ENCODE measurements at regions not wholly inside any gene's neighbourhood (a gene's known extent, or its start where the extent isn't known, plus 50 kb on each side); places are given as distances from the start of the nearest gene placed in this dataset.

- no peaks in the 10 kb centered on the region for H3K36me3 Mint-ChIP-seq (ENCODE audit: low read depth)
- no peaks in the 10 kb centered on the region for H3K27me3 Mint-ChIP-seq (ENCODE audit: low read depth)
- peaks cover 3% of the 10 kb centered on the region for H3K9me3 Mint-ChIP-seq
- no peak overlapping the region for H3K4me3 Mint-ChIP-seq
- H3K4me1 Mint-ChIP-seq (ENCODE audit: low read depth) = no peaks in the 10 kb centered on the region
- no peak overlapping the region for H3K27ac Mint-ChIP-seq
These were observed 185.3 kb upstream of the TMTC4 start for GRCh38 chr13:100859861-100860260.

GRCh38 chr13:100855151-100855550 lies 180.6 kb upstream of the TMTC4 start:
- Mint-ChIP-seq H3K27me3 (ENCODE audit: low read depth) (no peaks in the 10 kb centered on the region), H3K27ac (no peak overlapping the region), H3K4me1 (ENCODE audit: low read depth) (no peaks in the 10 kb centered on the region), H3K4me3 (no peak overlapping the region), H3K9me3 (no peaks in the 10 kb centered on the region), H3K36me3 (ENCODE audit: low read depth) (no peaks in the 10 kb centered on the region)

GRCh38 chr13:100854006-100854405 lies 179.4 kb upstream of the TMTC4 start:
- Mint-ChIP-seq H3K9me3 (no peaks in the 10 kb centered on the region), H3K4me1 (ENCODE audit: low read depth) (no peaks in the 10 kb centered on the region), H3K27ac (no peak overlapping the region), H3K36me3 (ENCODE audit: low read depth) (no peaks in the 10 kb centered on the region), H3K27me3 (ENCODE audit: low read depth) (no peaks in the 10 kb centered on the region), H3K4me3 (no peak overlapping the region)

- H3K27me3 Mint-ChIP-seq (ENCODE audit: low read depth) = no peaks in the 10 kb centered on the region
These were observed 178.8 kb upstream of the TMTC4 start for GRCh38 chr13:100853434-100853833.

GRCh38 chr13:100852146-100852545 lies 177.6 kb upstream of the TMTC4 start:
- no peaks in the 10 kb centered on the region for H3K4me1 Mint-ChIP-seq (ENCODE audit: low read depth)
- H3K27me3 Mint-ChIP-seq (ENCODE audit: low read depth) = no peaks in the 10 kb centered on the region
- no peak overlapping the region for H3K27ac Mint-ChIP-seq
- H3K4me3 Mint-ChIP-seq = no peak overlapping the region
- no peaks in the 10 kb centered on the region for H3K9me3 Mint-ChIP-seq
- H3K36me3 Mint-ChIP-seq (ENCODE audit: low read depth) = no peaks in the 10 kb centered on the region

More at GRCh38 chr13:100853434-100853833, 178.8 kb upstream of the TMTC4 start:
- H3K9me3 Mint-ChIP-seq = no peaks in the 10 kb centered on the region
- H3K36me3 Mint-ChIP-seq (ENCODE audit: low read depth) = no peaks in the 10 kb centered on the region
- no peak overlapping the region for H3K27ac Mint-ChIP-seq
- H3K4me3 Mint-ChIP-seq = no peak overlapping the region
- H3K4me1 Mint-ChIP-seq (ENCODE audit: low read depth) = no peaks in the 10 kb centered on the region

- Mint-ChIP-seq H3K4me1 (ENCODE audit: low read depth) (no peaks in the 10 kb centered on the region), H3K36me3 (ENCODE audit: low read depth) (no peaks in the 10 kb centered on the region), H3K4me3 (no peak overlapping the region), H3K27ac (no peak overlapping the region), H3K27me3 (ENCODE audit: low read depth) (no peaks in the 10 kb centered on the region), H3K9me3 (no peaks in the 10 kb centered on the region)
These were observed 173.7 kb upstream of the TMTC4 start for GRCh38 chr13:100848304-100848703.

- Mint-ChIP-seq H3K9me3 (no peaks in the 10 kb centered on the region), H3K27me3 (ENCODE audit: low read depth) (no peaks in the 10 kb centered on the region), H3K27ac (no peak overlapping the region), H3K4me3 (no peak overlapping the region), H3K36me3 (ENCODE audit: low read depth) (no peaks in the 10 kb centered on the region), H3K4me1 (ENCODE audit: low read depth) (no peaks in the 10 kb centered on the region)
These were observed 170.6 kb upstream of the TMTC4 start for GRCh38 chr13:100845128-100845757.

GRCh38 chr13:100842136-100842535 lies 167.5 kb upstream of the TMTC4 start:
- no peaks in the 10 kb centered on the region for H3K36me3 Mint-ChIP-seq (ENCODE audit: low read depth)
- H3K4me1 Mint-ChIP-seq (ENCODE audit: low read depth) = no peaks in the 10 kb centered on the region
- no peaks in the 10 kb centered on the region for H3K9me3 Mint-ChIP-seq
- H3K4me3 Mint-ChIP-seq = no peak overlapping the region
- no peaks in the 10 kb centered on the region for H3K27me3 Mint-ChIP-seq (ENCODE audit: low read depth)
- H3K27ac Mint-ChIP-seq = no peak overlapping the region

GRCh38 chr13:100838387-100838786 lies 163.8 kb upstream of the TMTC4 start:
- Mint-ChIP-seq H3K36me3 (ENCODE audit: low read depth) (no peaks in the 10 kb centered on the region), H3K9me3 (no peaks in the 10 kb centered on the region), H3K27me3 (ENCODE audit: low read depth) (no peaks in the 10 kb centered on the region), H3K4me1 (ENCODE audit: low read depth) (no peaks in the 10 kb centered on the region), H3K27ac (no peak overlapping the region), H3K4me3 (no peak overlapping the region)

GRCh38 chr13:100837631-100838030 lies 163.0 kb upstream of the TMTC4 start:
- Mint-ChIP-seq H3K27ac (no peak overlapping the region), H3K36me3 (ENCODE audit: low read depth) (no peaks in the 10 kb centered on the region), H3K9me3 (no peaks in the 10 kb centered on the region), H3K4me1 (ENCODE audit: low read depth) (no peaks in the 10 kb centered on the region), H3K4me3 (no peak overlapping the region), H3K27me3 (ENCODE audit: low read depth) (no peaks in the 10 kb centered on the region)

- Mint-ChIP-seq H3K4me3 (no peak overlapping the region), H3K27me3 (ENCODE audit: low read depth) (no peaks in the 10 kb centered on the region), H3K36me3 (ENCODE audit: low read depth) (no peaks in the 10 kb centered on the region), H3K4me1 (ENCODE audit: low read depth) (no peaks in the 10 kb centered on the region), H3K9me3 (no peaks in the 10 kb centered on the region), H3K27ac (no peak overlapping the region)
These were observed 162.1 kb upstream of the TMTC4 start for GRCh38 chr13:100836711-100837110.

- no peaks in the 10 kb centered on the region for H3K4me1 Mint-ChIP-seq (ENCODE audit: low read depth)
- no peaks in the 10 kb centered on the region for H3K27me3 Mint-ChIP-seq (ENCODE audit: low read depth)
- no peaks in the 10 kb centered on the region for H3K36me3 Mint-ChIP-seq (ENCODE audit: low read depth)
These were observed 161.1 kb upstream of the TMTC4 start for GRCh38 chr13:100835695-100836094.

GRCh38 chr13:100833427-100833826 lies 158.8 kb upstream of the TMTC4 start:
- Mint-ChIP-seq H3K27me3 (ENCODE audit: low read depth) (no peaks in the 10 kb centered on the region), H3K4me1 (ENCODE audit: low read depth) (no peaks in the 10 kb centered on the region), H3K36me3 (ENCODE audit: low read depth) (no peaks in the 10 kb centered on the region), H3K9me3 (no peaks in the 10 kb centered on the region), H3K4me3 (no peak overlapping the region), H3K27ac (no peak overlapping the region)

More at GRCh38 chr13:100835695-100836094, 161.1 kb upstream of the TMTC4 start:
- no peaks in the 10 kb centered on the region for H3K9me3 Mint-ChIP-seq
- H3K27ac Mint-ChIP-seq = no peak overlapping the region
- no peak overlapping the region for H3K4me3 Mint-ChIP-seq

- no peak overlapping the region for H3K4me3 Mint-ChIP-seq
- no peaks in the 10 kb centered on the region for H3K9me3 Mint-ChIP-seq
- H3K36me3 Mint-ChIP-seq (ENCODE audit: low read depth) = no peaks in the 10 kb centered on the region
- no peak overlapping the region for H3K27ac Mint-ChIP-seq
- H3K4me1 Mint-ChIP-seq (ENCODE audit: low read depth) = no peaks in the 10 kb centered on the region
- H3K27me3 Mint-ChIP-seq (ENCODE audit: low read depth) = peaks cover 1% of the 10 kb centered on the region
These were observed 153.6 kb upstream of the TMTC4 start for GRCh38 chr13:100828226-100828625.

GRCh38 chr13:100827489-100828176 lies 153.0 kb upstream of the TMTC4 start:
- H3K9me3 Mint-ChIP-seq = no peaks in the 10 kb centered on the region
- H3K36me3 Mint-ChIP-seq (ENCODE audit: low read depth) = no peaks in the 10 kb centered on the region
- no peaks in the 10 kb centered on the region for H3K4me1 Mint-ChIP-seq (ENCODE audit: low read depth)
- no peak overlapping the region for H3K27ac Mint-ChIP-seq
- peaks cover 3% of the 10 kb centered on the region for H3K27me3 Mint-ChIP-seq (ENCODE audit: low read depth)
- no peak overlapping the region for H3K4me3 Mint-ChIP-seq

All from T-helper 1 cell treated with Interleukin-12 subunit alpha and Interleukin-12 subunit beta and Interleukin-4 antibody, amounts not matched to agents 30 μg/mL and 1 μg/mL, for 36 hours (primary cell).